HG03066 (cell line): ENCODE measurements at regions not wholly inside any gene's neighbourhood (a gene's known extent, or its start where the extent isn't known, plus 50 kb on each side); places are given as distances from the start of the nearest gene placed in this dataset.

ENCODE experiments used
- ATAC-seq: cut with Tn5 transposase; IDR thresholded peaks from one replicate; pipeline ENCODE4 v1.9.1; 2021; ENCODE audit warnings: low read depth; ENCODE audit not compliant: unreplicated experiment

DNA sequence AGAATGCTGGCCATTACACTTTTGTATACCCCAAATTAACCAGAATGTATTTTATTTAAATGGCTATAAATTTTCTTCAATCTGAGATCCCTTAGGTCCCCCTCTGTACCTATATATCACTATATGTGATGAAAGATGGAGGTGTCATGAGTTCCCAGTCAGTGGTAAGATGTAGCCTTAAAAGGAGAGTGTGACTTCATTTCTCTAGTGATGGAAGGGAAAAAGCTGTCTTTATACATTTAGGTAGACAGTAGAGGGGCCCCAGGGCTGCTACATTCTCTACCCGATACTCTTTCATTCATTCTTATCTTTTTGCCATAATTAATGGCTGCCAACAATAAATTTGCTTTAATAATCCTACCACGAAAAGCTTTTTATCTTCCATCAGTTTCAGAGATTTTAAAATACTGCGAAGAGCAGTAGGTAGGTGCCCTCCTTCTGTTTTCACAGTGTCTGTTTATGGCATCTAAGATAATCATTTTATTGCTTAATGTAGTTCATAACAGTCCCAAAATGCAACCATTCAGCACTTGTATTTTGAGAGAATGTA, 301.3 kb downstream of the ZNF608 start:
- no peak for ATAC-seq

DNA sequence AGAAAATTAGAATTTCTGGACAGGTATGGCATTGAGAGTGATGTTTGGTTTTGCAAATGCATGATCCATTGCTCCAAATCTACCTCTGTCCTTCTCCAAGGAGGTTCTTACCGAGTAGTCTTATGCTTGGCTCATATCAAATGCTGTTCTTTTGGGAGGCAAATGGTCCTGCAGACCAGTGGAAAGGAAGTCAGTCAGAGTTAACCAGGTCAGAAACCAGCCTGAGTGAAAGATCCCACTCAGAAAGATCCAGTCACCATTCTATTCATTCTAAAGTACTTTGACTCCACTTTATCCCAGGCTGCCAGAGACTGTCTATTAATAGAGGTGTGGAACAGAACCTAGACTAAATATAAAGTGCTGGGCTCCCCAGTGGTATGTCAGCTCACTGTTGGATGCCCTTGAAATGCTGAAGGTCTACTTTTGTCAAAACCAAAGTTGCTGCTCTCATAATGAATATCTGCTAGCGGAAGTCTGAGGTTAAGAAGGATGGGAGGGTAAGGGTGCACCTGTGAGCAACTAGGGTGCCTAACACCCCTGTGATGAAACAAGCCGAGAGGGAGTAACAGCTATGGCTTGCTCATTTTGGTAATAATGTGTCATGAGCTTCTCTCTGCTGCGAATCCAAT, 302.2 kb downstream of the ZNF608 start:
- peak; percentile 100 for ATAC-seq

GRCh38 chr5:124440471-124440870, 306.0 kb downstream of the ZNF608 start:
- no peak for ATAC-seq

DNA sequence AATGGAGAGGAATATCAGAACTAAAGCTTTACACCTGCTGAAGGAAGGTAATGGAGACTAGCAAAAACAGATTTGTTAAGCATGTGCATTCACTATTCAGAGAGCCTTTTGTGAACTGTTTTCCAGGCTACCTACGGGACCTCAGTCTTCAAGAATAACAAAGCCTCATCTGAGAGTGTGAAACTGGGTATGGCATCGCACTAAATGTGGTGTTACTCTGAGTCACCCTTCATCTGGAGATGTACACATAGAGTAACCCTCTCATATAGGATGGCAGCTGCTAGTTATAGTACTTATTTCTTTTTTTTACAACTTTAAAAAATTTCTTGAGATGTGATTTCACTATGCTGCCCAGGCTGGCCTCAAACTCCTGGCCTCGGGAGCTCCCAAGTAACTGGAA, 306.8 kb downstream of the ZNF608 start:
- no peak for ATAC-seq

- ATAC-seq: no peak
These were observed 307.5 kb downstream of the ZNF608 start for GRCh38 chr5:124438903-124439281.

- no peak for ATAC-seq
These were observed 308.2 kb downstream of the ZNF608 start for GRCh38 chr5:124438026-124438902.

DNA sequence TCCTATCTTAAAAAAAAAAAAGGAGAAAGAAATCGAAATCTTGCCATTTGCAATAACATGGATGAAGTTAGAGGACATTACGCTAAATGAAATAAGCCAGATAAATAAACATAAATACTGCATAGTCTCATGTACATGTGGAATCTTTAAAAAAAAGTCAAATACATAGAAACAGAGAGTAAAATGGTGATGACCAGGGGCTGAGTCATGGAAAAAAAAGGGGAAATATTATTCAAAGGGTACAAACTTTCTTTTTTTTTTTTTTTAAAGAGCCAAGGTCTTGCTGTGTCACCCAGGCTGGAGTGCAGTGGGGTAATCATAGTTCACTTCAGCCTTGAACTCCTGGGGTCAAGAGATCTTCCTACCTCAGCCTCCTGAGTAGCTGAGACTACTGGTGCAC, 310.1 kb downstream of the ZNF608 start:
- no peak for ATAC-seq

DNA sequence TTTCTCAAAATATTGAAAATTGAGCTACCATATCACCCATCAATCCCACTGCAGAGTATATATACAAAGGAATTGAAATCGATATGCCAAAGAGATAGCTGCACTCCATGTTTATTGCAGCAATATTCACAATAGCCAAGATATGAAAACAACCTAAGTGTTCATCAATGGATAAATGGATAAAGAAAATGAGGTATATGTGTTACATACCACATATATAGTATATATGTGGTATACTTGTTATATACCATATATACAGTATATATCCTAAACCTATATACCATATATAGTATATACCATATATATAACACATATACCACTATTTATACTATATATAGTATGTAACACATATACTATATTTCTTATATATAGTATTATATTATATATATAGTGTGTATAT, 313.3 kb downstream of the ZNF608 start:
- ATAC-seq: no peak

- no peak for ATAC-seq
These were observed 324.9 kb downstream of the ZNF608 start for GRCh38 chr5:124421584-124421983.

- ATAC-seq: no peak
These were observed 325.5 kb downstream of the ZNF608 start for GRCh38 chr5:124420952-124421351.

- no peak for ATAC-seq
These were observed 326.9 kb downstream of the ZNF608 start for GRCh38 chr5:124419531-124419930.

DNA sequence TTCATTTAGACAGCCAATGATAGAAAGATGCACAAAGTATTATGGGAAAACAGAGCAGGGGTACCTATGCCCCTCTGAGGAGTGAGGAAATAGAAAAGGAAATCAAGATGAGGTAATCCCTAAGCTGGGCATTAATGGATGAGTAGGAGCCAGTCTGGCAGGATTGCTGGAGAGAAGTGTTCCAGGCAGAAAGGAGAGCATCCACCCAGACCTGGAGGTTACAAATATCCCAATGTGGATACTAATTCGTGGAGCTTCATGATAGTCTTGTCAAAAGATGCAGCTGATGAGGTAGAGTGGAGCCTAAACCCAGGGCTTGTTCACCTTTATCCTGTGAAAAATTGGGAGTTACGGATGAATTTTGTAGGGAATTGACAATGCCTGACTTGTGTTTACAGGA, 328.0 kb downstream of the ZNF608 start:
- no peak for ATAC-seq

- ATAC-seq: no peak
These were observed 329.2 kb downstream of the ZNF608 start for GRCh38 chr5:124417196-124417595.

GRCh38 chr5:124416627-124417026, 329.8 kb downstream of the ZNF608 start:
- no peak for ATAC-seq

DNA sequence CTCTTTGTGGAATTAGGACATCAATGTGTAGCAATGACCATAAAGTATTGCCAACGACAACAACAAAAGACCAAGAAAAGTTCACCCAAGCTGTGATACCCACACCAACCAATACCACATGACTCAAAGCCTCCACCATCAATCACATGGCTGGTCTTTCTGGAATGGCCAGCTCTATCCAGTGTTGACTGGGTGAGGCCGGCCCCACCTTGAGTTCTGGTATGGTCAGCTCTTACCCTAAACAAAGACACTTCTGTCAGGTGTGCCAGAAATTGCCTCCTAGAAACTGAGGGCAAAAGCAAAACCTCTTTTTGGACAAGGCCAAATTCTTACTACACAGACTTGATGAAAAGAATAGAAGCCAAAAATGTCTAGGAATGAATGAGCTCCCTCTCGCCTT, 331.5 kb downstream of the ZNF608 start:
- ATAC-seq: no peak

- ATAC-seq: peak; percentile 93
These were observed 335.6 kb downstream of the ZNF608 start for GRCh38 chr5:124410539-124411488.

GRCh38 chr5:124408738-124409453, 337.5 kb downstream of the ZNF608 start:
- no peak for ATAC-seq

GRCh38 chr5:124404796-124405195, 341.6 kb downstream of the ZNF608 start:
- ATAC-seq: no peak

DNA sequence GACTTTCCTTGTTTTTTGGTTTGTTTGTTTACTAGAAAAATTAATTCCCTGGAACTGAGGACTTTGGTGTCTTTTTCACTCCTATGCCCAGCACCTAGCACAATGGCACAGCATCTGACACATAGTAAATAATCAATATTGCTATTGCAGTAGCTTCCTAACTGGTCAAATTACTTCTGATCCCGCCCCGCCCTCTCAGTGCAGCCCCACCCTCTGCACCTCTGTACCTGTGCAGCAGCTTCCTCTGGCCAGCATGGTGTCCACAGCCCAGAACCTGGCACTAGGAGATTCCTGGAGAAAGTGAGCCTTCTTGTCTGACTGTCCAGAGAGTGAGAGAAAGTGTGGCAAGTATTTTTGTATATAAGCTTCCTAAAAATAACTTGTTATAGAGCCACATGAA, 343.2 kb downstream of the ZNF608 start:
- no peak for ATAC-seq

- ATAC-seq: no peak
These were observed 344.3 kb downstream of the ZNF608 start for GRCh38 chr5:124402144-124402581.
